ENCODE measurements at regions not wholly inside any gene's neighbourhood (a gene's known extent, or its start where the extent isn't known, plus 50 kb on each side); places are given as distances from the start of the nearest gene placed in this dataset.

DNA sequence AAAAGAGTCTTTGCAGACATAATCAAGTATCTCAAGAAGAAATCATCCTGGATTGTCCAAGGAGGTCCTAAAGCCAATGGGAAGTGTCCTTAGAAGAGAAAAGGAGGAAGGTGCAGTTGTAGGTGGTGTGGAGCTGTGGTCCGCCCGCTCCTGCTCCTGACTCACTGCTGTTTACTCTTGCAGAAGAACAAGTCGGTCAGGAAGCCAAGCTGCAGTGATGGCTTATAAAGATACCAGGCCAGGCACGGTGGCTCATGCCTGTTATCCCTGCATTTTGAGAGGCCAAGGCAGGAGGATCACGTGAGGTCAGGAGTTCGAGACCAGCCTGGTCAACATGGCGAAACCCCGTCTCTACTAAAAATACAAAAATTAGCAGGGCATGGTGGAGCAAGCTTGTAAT, 66.4 kb upstream of the ATP6AP2 start:
- H3K4me3 ChIP-seq (ENCODE audit: low read depth, low read length) = no peak overlapping the region
- no peak for TF ChIP-seq CTCF (conservative IDR thresholded peaks at IDR 0.05; ENCODE audit: low read depth, low read length)
- DNase-seq (ENCODE audit: low read depth) = no peak

GRCh38 chrX:40513835-40514234, 66.9 kb upstream of the ATP6AP2 start:
- no peak for DNase-seq (ENCODE audit: low read depth)
- no peak for TF ChIP-seq CTCF (conservative IDR thresholded peaks at IDR 0.05; ENCODE audit: low read depth, low read length)
- no peak overlapping the region for H3K4me3 ChIP-seq (ENCODE audit: low read depth, low read length)

DNA sequence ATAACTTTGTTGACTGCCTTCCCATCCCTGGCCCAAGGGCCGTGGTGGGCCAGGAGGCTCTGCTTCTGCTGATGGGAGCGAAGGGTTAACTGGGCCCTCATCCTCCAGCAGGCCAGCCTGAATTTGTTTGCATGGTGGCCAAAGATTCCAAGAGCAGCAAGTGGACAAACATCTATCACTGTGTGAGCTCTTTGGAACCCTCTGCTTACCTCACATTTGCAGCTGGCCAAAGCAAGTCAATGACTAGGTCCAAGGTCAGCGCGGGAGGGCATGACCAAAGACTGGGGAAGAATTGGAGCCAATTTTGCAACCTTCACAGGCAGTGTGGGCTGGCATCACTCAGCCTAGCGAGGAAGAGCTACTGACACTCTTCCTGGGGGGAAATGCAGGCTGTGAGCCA, 67.8 kb upstream of the ATP6AP2 start:
- no peak for DNase-seq (ENCODE audit: low read depth)
- no peak overlapping the region for H3K4me3 ChIP-seq (ENCODE audit: low read depth, low read length)
- no peak for TF ChIP-seq CTCF (conservative IDR thresholded peaks at IDR 0.05; ENCODE audit: low read depth, low read length)

DNA sequence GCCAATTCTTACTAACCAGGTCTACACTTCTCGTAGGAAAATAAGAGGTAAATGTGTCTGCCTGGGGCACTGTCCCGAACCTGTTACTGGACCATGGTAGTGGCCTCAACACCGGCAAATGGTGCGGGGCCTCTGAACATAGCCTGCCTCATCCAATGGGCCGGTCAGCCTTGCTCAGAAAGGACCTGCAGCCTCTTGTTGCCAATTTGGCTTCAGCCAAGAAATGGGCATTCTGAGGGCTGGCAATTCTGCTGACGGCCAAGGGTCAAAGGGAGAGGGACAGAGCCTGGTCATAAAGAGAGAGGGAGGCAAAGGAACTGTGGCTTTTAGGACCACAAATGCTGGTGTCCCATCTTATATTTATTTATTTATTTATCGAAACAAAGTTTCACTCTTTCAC, 69.5 kb upstream of the ATP6AP2 start:
- H3K4me3 ChIP-seq (ENCODE audit: low read depth, low read length) = no peak overlapping the region
- no peak for DNase-seq (ENCODE audit: low read depth)
- TF ChIP-seq CTCF (conservative IDR thresholded peaks at IDR 0.05; ENCODE audit: low read depth, low read length) = no peak

DNA sequence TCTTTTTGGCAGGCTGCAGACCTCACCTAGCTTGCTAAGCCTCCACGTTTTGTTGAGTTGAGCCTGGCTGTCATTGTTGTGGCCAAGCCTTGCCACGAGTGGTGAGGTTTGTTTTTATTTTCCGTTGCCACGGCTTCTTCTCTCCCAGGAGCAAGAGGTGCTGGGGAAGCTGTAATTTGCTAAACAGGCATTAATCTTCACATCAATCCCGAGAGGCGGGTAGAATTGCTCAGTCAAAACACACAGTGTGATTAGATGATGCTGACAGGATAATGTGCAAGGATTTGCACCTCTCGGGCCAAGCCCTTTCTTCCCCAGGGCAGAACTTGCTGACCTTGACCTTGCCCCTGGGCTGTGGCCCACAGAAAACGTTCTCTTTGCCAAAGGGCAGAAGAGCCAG, 72.2 kb upstream of the ATP6AP2 start:
- DNase-seq (ENCODE audit: low read depth) = peak; percentile 6
- no peak for TF ChIP-seq CTCF (conservative IDR thresholded peaks at IDR 0.05; ENCODE audit: low read depth, low read length)
- no peak overlapping the region for H3K4me3 ChIP-seq (ENCODE audit: low read depth, low read length)

GRCh38 chrX:40506201-40506985, 74.4 kb upstream of the ATP6AP2 start:
- no peak for TF ChIP-seq CTCF (conservative IDR thresholded peaks at IDR 0.05; ENCODE audit: low read depth, low read length)
- H3K4me3 ChIP-seq (ENCODE audit: low read depth, low read length) = no peak overlapping the region
- DNase-seq (ENCODE audit: low read depth) = peak; percentile 5
